Mucosa of descending colon (tissue), 3 donors: ENCODE measurements at regions not wholly inside any gene's neighbourhood (a gene's known extent, or its start where the extent isn't known, plus 50 kb on each side); places are given as distances from the start of the nearest gene placed in this dataset.

ENCODE experiments used
- ATAC-seq: fragments of 200-7000 bp; cut with Tn5 transposase; one replicate; pipeline ENCODE4 v1.9.1; 2020; ENCODE audit warnings: mild to moderate bottlenecking, moderate library complexity
- DNase-seq, 3 donors: peaks; one replicate each; pipeline ENCODE4 v3.0.0-alpha.2; 2020
- H3K36me3 ChIP-seq: fragments of 200-600 bp; one replicate; pipeline ENCODE4 v1.8.0; 2021; ENCODE audit warnings: low read depth, mild to moderate bottlenecking
- H3K4me1 ChIP-seq: fragments of 200-600 bp; one replicate; pipeline ENCODE4 v1.8.0; 2021; ENCODE audit warnings: low read depth, mild to moderate bottlenecking
- H3K4me3 ChIP-seq: fragments of 200-600 bp; one replicate; pipeline ENCODE4 v1.8.0; 2021; ENCODE audit warnings: mild to moderate bottlenecking
- H3K9me3 ChIP-seq: fragments of 200-600 bp; one replicate; pipeline ENCODE4 v1.8.0; 2021; ENCODE audit warnings: mild to moderate bottlenecking
- CTCF ChIP-seq: fragments of 200-600 bp; IDR thresholded peaks from one replicate; pipeline ENCODE4 v1.8.0; 2022; ENCODE audit warnings: antibody characterized with exemption, mild to moderate bottlenecking
- intact Hi-C, 2 donors: fragments of 100-400 bp; cut with DNase I in 1 of 2; cut with micrococcal nuclease in 1 of 2; formaldehyde crosslinking; loops; one replicate each; pipeline versions ENCODE4 v1.11.0 to v1.11.1; 2022; cut with DNase I, micrococcal nuclease
- donor health status: DM: no; HTN: no; CAD: no; lungs with moderate emphysema.
- donor health status: DM: no; HTN: no; CAD: no.
- donor health status: DM: no; HTN: yes; CAD: no.

GRCh38 chr4:11710453-11711093 is 281.9 kb upstream of the HS3ST1 start:
- DNase-seq, result no peak
- Histone ChIP-seq H3K9me3 (no peaks in the 10 kb centered on the region), H3K4me3 (no peak overlapping the region), H3K36me3 (no peaks in the 10 kb centered on the region), H3K4me1 (no peaks in the 10 kb centered on the region)
- TF ChIP-seq CTCF, result no peak
- no peak for ATAC-seq
- intact Hi-C loops, result no loop called here

GRCh38 chr4:11704186-11704830 is 275.6 kb upstream of the HS3ST1 start:
- intact Hi-C loops, result no loop called here
- TF ChIP-seq CTCF, result no peak
- no peaks in the 10 kb centered on the region for H3K9me3 ChIP-seq
- no peak for ATAC-seq
- H3K4me3 ChIP-seq, result no peak overlapping the region
- H3K36me3 ChIP-seq, result no peaks in the 10 kb centered on the region
- no peaks in the 10 kb centered on the region for H3K4me1 ChIP-seq
- no peak for DNase-seq

GRCh38 chr4:11702886-11703557 is 274.3 kb upstream of the HS3ST1 start:
- no peak for TF ChIP-seq CTCF
- Histone ChIP-seq H3K9me3 (no peaks in the 10 kb centered on the region), H3K4me3 (no peak overlapping the region), H3K4me1 (no peaks in the 10 kb centered on the region), H3K36me3 (no peaks in the 10 kb centered on the region)
- DNase-seq (no peak), ATAC-seq (no peak)
- intact Hi-C loops, result no loop called here

- DNase-seq (no peak), ATAC-seq (no peak)
- H3K4me1 ChIP-seq, result no peaks in the 10 kb centered on the region
- no peaks in the 10 kb centered on the region for H3K9me3 ChIP-seq
- no peak for TF ChIP-seq CTCF
- no peaks in the 10 kb centered on the region for H3K36me3 ChIP-seq
- no peak overlapping the region for H3K4me3 ChIP-seq
- intact Hi-C loops, result no loop called here
Observed at GRCh38 chr4:11701966-11702725, 273.5 kb upstream of the HS3ST1 start.

- ATAC-seq (no peak), DNase-seq (no peak)
- no peak overlapping the region for H3K4me3 ChIP-seq
- TF ChIP-seq CTCF, result no peak
- H3K4me1 ChIP-seq, result no peaks in the 10 kb centered on the region
- H3K9me3 ChIP-seq, result no peaks in the 10 kb centered on the region
- H3K36me3 ChIP-seq, result no peaks in the 10 kb centered on the region
- intact Hi-C loops, result no loop called here
Observed at GRCh38 chr4:11700751-11701226, 272.1 kb upstream of the HS3ST1 start.
